ENCODE measurements at regions not wholly inside any gene's neighbourhood (a gene's known extent, or its start where the extent isn't known, plus 50 kb on each side); places are given as distances from the start of the nearest gene placed in this dataset.
A peak's percentile ranks its signal among the peaks of the same experiment; 100 is the strongest.

DNA sequence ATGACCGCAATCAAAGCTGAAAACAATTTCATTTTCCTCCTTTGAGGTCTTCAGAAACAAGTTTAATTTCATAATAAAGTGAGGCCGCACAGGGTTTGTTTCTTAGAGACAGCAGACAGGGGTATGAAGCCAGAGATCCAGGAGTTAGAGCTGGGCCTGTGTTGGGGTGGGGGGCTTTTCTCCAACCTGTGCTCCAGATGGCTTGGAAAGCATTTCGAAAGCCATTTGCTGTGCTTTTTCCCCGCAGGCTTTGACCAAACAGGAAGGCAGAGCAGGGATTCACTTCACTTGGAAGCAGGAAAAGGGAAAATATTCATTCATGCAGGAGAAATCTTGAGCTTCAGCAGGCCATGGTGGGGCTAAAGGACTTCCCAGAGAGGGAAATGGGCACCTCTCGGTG is 617.4 kb downstream of the SOX6 start:
- Histone ChIP-seq H3K36me3 (ENCODE audit: control insufficient read depth in 2 of 3, insufficient read depth in 3 of 3, low read length in 3 of 3) (no peaks in the 10 kb centered on the region), H3K27me3 (ENCODE audit: control insufficient read depth, insufficient read depth, low read length) (no peaks in the 10 kb centered on the region), H3K9ac (ENCODE audit: low read length in 3 of 3) (no peak overlapping the region), H3K9me3 (ENCODE audit: control insufficient read depth in 2 of 3, insufficient read depth in 1 of 3, low read length in 3 of 3) (no peaks in the 10 kb centered on the region), H3K27ac (ENCODE audit: low read depth in 2 of 2, low read length in 2 of 2) (no peak overlapping the region), H3K4me1 (ENCODE audit: control insufficient read depth in 2 of 3, insufficient read depth in 2 of 3, low read depth in 1 of 3, low read length in 3 of 3) (no peaks in the 10 kb centered on the region), H3K4me3 (ENCODE audit: low read length in 3 of 3) (no peak overlapping the region)
- no peak for FAIRE-seq
- no peak for DNase-seq
- intact Hi-C loops (cut with DNase I): no loop called here
- no peak for TF ChIP-seq CTCF (IDR thresholded peaks at IDR 0.05; ENCODE audit: borderline replicate concordance, extremely low read depth, insufficient read depth)

DNA sequence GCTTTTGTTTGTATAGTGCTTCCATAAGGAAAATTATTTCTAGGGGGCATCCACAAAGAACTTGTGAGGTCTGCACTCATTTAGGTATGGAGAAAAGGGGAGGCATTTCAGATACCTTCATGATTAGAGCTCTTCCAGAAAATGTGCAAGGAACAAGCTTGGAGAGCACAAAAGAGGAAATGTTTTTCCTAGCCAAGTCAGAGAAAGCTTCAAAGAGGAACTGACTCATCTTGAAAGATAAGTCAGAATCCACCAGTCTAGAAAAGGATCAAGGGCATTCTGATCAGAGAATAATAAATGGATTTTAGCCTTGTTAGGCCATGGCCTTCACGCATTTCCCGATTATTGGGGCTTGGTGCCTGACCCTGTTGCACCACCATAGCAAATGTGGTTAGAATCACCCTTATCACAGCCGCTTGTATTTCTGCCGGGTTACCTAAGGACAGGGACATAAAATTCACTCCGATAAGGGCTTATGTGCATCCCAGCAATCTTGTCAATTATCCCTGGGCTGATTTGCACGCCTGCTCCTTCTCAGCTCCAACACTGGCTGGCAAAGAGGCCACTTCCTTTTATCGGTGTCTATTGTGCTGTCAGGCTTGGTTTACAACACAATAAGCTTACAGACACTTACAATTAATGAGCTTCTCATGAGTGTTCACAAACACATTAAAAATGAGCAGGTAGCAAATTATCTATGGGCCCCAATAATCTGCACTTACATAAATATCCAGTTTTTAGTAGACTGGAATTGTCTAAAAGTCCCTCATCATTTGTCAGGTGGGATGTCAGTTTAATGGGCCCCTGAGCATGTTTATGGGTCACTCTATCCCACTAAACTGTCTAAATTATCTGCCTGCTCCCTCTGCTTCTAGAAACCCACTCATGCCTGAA is 613.5 kb downstream of the SOX6 start:
- Histone ChIP-seq H3K4me1 (ENCODE audit: control insufficient read depth in 2 of 3, insufficient read depth in 2 of 3, low read depth in 1 of 3, low read length in 3 of 3) (no peaks in the 10 kb centered on the region), H3K27me3 (ENCODE audit: control insufficient read depth, insufficient read depth, low read length) (no peaks in the 10 kb centered on the region), H3K36me3 (ENCODE audit: control insufficient read depth in 2 of 3, insufficient read depth in 3 of 3, low read length in 3 of 3) (no peaks in the 10 kb centered on the region), H3K4me3 (ENCODE audit: low read length in 3 of 3) (no peak overlapping the region), H3K9me3 (ENCODE audit: control insufficient read depth in 2 of 3, insufficient read depth in 1 of 3, low read length in 3 of 3) (no peaks in the 10 kb centered on the region), H3K27ac (ENCODE audit: low read depth in 2 of 2, low read length in 2 of 2) (no peak overlapping the region), H3K9ac (ENCODE audit: low read length in 3 of 3) (no peak overlapping the region)
- FAIRE-seq (no peak), DNase-seq (peak in 3 of 5 donors; percentile 23 to 56 (median 39))
- intact Hi-C loops (cut with DNase I): no loop called here
- no peak for TF ChIP-seq CTCF (IDR thresholded peaks at IDR 0.05; ENCODE audit: borderline replicate concordance, extremely low read depth, insufficient read depth)

GRCh38 chr11:15744693-15745092 is 611.7 kb downstream of the SOX6 start:
- H3K4me3 ChIP-seq (ENCODE audit: low read length in 3 of 3): no peak overlapping the region
- no peak for TF ChIP-seq CTCF (IDR thresholded peaks at IDR 0.05; ENCODE audit: borderline replicate concordance, extremely low read depth, insufficient read depth)
- DNase-seq: no peak
- no peaks in the 10 kb centered on the region for H3K36me3 ChIP-seq (ENCODE audit: control insufficient read depth in 2 of 3, insufficient read depth in 3 of 3, low read length in 3 of 3)
- no peaks in the 10 kb centered on the region for H3K27me3 ChIP-seq (ENCODE audit: control insufficient read depth, insufficient read depth, low read length)
- intact Hi-C loops (cut with DNase I): no loop called here
- no peak overlapping the region for H3K9ac ChIP-seq (ENCODE audit: low read length in 3 of 3)
- H3K4me1 ChIP-seq (ENCODE audit: control insufficient read depth in 2 of 3, insufficient read depth in 2 of 3, low read depth in 1 of 3, low read length in 3 of 3): no peaks in the 10 kb centered on the region
- H3K27ac ChIP-seq (ENCODE audit: low read depth in 2 of 2, low read length in 2 of 2): no peak overlapping the region
- FAIRE-seq: no peak
- no peaks in the 10 kb centered on the region for H3K9me3 ChIP-seq (ENCODE audit: control insufficient read depth in 2 of 3, insufficient read depth in 1 of 3, low read length in 3 of 3)
